ENCODE measurements at regions not wholly inside any gene's neighbourhood (a gene's known extent, or its start where the extent isn't known, plus 50 kb on each side); places are given as distances from the start of the nearest gene placed in this dataset.

- TF ChIP-seq POLR2A (IDR thresholded peaks at IDR 0.05; ENCODE audit: low read depth) (no peak), CTCF (IDR thresholded peaks at IDR 0.05) (no peak), POLR2AphosphoS5 (IDR thresholded peaks at IDR 0.05) (no peak)
Observed at GRCh38 chr9:31585158-31585557, 799.3 kb upstream of the ACO1 start.

Data from esophagus muscularis mucosa (tissue), 3 donors.